ENCODE measurements at regions not wholly inside any gene's neighbourhood (a gene's known extent, or its start where the extent isn't known, plus 50 kb on each side); places are given as distances from the start of the nearest gene placed in this dataset.
A peak's percentile ranks its signal among the peaks of the same experiment; 100 is the strongest.

- no peak for DNase-seq (ENCODE audit: low read depth in 4 of 4, low spot score in 3 of 4)
Measured at GRCh38 chr7:88442413-88442812, 135.7 kb upstream of the STEAP4 start.

GRCh38 chr7:88437132-88437531 lies 130.4 kb upstream of the STEAP4 start:
- DNase-seq (ENCODE audit: low read depth in 4 of 4, low spot score in 3 of 4): no peak

GRCh38 chr7:88432301-88432700 lies 125.6 kb upstream of the STEAP4 start:
- no peak for DNase-seq (ENCODE audit: low read depth in 4 of 4, low spot score in 3 of 4)

- DNase-seq (ENCODE audit: low read depth in 4 of 4, low spot score in 3 of 4): no peak
Measured at GRCh38 chr7:88431882-88432281, 125.2 kb upstream of the STEAP4 start.

- no peak for DNase-seq (ENCODE audit: low read depth in 4 of 4, low spot score in 3 of 4)
Measured at GRCh38 chr7:88429382-88429781, 122.7 kb upstream of the STEAP4 start.

- no peak for DNase-seq (ENCODE audit: low read depth in 4 of 4, low spot score in 3 of 4)
Measured at GRCh38 chr7:88402529-88402928, 95.8 kb upstream of the STEAP4 start.

- DNase-seq (ENCODE audit: low read depth in 4 of 4, low spot score in 3 of 4): no peak
Measured at GRCh38 chr7:88401009-88401623, 94.4 kb upstream of the STEAP4 start.

- no peak for DNase-seq (ENCODE audit: low read depth in 4 of 4, low spot score in 3 of 4)
Measured at GRCh38 chr7:88399696-88400240, 93.1 kb upstream of the STEAP4 start.

GRCh38 chr7:88399036-88399435 lies 92.3 kb upstream of the STEAP4 start:
- no peak for DNase-seq (ENCODE audit: low read depth in 4 of 4, low spot score in 3 of 4)

- DNase-seq (ENCODE audit: low read depth in 4 of 4, low spot score in 3 of 4): no peak
Measured at GRCh38 chr7:88398459-88398858, 91.8 kb upstream of the STEAP4 start.

GRCh38 chr7:88396948-88397322 lies 90.2 kb upstream of the STEAP4 start:
- DNase-seq (ENCODE audit: low read depth in 4 of 4, low spot score in 3 of 4): no peak

GRCh38 chr7:88396295-88396947 lies 89.7 kb upstream of the STEAP4 start:
- DNase-seq (ENCODE audit: low read depth in 4 of 4, low spot score in 3 of 4): no peak

GRCh38 chr7:88395715-88396114 lies 89.0 kb upstream of the STEAP4 start:
- no peak for DNase-seq (ENCODE audit: low read depth in 4 of 4, low spot score in 3 of 4)

- DNase-seq (ENCODE audit: low read depth in 4 of 4, low spot score in 3 of 4): no peak
Measured at GRCh38 chr7:88391247-88391646, 84.6 kb upstream of the STEAP4 start.

GRCh38 chr7:88387368-88387767 lies 80.7 kb upstream of the STEAP4 start:
- no peak for DNase-seq (ENCODE audit: low read depth in 4 of 4, low spot score in 3 of 4)

GRCh38 chr7:88386665-88387156 lies 80.0 kb upstream of the STEAP4 start:
- DNase-seq (ENCODE audit: low read depth in 4 of 4, low spot score in 3 of 4): no peak

GRCh38 chr7:88377434-88377833 lies 70.7 kb upstream of the STEAP4 start:
- DNase-seq (ENCODE audit: low read depth in 4 of 4, low spot score in 3 of 4): peak in 2 of 4 donors; percentile 25 to 31

- no peak for DNase-seq (ENCODE audit: low read depth in 4 of 4, low spot score in 3 of 4)
Measured at GRCh38 chr7:88368686-88369085, 62.0 kb upstream of the STEAP4 start.

GRCh38 chr7:88366845-88367244 lies 60.2 kb upstream of the STEAP4 start:
- DNase-seq (ENCODE audit: low read depth in 4 of 4, low spot score in 3 of 4): no peak

GRCh38 chr7:88363869-88364268 lies 57.2 kb upstream of the STEAP4 start:
- no peak for DNase-seq (ENCODE audit: low read depth in 4 of 4, low spot score in 3 of 4)

GRCh38 chr7:88363249-88363648 lies 56.6 kb upstream of the STEAP4 start:
- DNase-seq (ENCODE audit: low read depth in 4 of 4, low spot score in 3 of 4): no peak

- DNase-seq (ENCODE audit: low read depth in 4 of 4, low spot score in 3 of 4): peak in 3 of 4 donors; percentile 39 to 78 (median 70)
Measured at GRCh38 chr7:88361357-88361756, 54.7 kb upstream of the STEAP4 start.

Data from right renal pelvis (tissue), 4 donors.